GM12878 (cell line): ENCODE measurements at regions not wholly inside any gene's neighbourhood (a gene's known extent, or its start where the extent isn't known, plus 50 kb on each side); places are given as distances from the start of the nearest gene placed in this dataset.

Source experiments
- TF ChIP-seq, protein P1 (sequence below): fragments of 450-650 bp; IDR thresholded peaks from 2 replicates; pipeline ENCODE4 v1.6.1; 2017; ENCODE audit warnings: mild to moderate bottlenecking, moderate library complexity

DNA sequence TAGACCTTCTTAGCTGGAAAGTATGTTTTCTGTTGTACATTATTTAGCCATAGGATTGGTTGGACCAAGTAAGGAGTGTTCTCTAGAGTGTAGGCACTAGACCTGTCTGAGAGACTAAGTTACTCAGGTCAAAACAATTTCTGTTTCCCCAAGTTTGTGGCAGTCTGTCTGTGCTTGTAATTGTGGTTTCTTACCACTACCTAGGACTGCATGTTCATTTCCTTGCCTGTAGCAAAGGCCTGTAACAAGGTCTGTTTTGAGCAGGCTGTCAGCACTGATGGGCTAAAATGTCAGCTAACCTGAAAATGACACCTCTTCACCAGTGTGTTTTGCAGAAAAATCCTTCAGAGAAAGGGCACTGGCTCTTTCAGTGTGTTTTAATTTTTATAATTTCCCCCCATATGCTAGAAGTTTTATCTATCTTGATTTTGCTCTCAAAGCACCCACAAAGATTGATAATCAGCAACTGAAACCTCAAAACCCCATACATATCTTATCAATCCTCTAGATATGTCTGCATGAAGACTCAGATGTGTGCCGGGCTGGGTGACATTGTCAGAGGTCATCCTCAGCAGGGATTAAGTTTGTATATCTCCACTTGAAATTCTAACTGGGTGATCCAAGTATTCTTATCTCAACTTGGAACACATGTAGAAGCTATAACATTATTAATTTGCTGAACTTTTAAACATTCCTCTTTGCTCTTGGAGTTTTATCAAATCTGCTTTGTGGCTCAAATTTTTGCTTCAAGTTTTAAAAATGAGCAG is 50.7 kb upstream of the ST6GALNAC3 start (continued):
- TF ChIP-seq, protein P1, sequence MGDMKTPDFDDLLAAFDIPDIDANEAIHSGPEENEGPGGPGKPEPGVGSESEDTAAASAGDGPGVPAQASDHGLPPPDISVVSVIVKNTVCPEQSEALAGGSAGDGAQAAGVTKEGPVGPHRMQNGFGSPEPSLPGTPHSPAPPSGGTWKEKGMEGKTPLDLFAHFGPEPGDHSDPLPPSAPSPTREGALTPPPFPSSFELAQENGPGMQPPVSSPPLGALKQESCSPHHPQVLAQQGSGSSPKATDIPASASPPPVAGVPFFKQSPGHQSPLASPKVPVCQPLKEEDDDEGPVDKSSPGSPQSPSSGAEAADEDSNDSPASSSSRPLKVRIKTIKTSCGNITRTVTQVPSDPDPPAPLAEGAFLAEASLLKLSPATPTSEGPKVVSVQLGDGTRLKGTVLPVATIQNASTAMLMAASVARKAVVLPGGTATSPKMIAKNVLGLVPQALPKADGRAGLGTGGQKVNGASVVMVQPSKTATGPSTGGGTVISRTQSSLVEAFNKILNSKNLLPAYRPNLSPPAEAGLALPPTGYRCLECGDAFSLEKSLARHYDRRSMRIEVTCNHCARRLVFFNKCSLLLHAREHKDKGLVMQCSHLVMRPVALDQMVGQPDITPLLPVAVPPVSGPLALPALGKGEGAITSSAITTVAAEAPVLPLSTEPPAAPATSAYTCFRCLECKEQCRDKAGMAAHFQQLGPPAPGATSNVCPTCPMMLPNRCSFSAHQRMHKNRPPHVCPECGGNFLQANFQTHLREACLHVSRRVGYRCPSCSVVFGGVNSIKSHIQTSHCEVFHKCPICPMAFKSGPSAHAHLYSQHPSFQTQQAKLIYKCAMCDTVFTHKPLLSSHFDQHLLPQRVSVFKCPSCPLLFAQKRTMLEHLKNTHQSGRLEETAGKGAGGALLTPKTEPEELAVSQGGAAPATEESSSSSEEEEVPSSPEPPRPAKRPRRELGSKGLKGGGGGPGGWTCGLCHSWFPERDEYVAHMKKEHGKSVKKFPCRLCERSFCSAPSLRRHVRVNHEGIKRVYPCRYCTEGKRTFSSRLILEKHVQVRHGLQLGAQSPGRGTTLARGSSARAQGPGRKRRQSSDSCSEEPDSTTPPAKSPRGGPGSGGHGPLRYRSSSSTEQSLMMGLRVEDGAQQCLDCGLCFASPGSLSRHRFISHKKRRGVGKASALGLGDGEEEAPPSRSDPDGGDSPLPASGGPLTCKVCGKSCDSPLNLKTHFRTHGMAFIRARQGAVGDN, result no peak
